ENCODE measurements at regions not wholly inside any gene's neighbourhood (a gene's known extent, or its start where the extent isn't known, plus 50 kb on each side); places are given as distances from the start of the nearest gene placed in this dataset.
"Not testable (repeated sequence)": the region's sequence is repeated elsewhere in the genome, so short reads cannot be mapped to it uniquely, and the experiment has no call there.

GRCh38 chr1:214861615-214862014 lies 220.9 kb upstream of the KCNK2 start:
- no peak for DNase-seq (ENCODE audit: low spot score)

GRCh38 chr1:214862421-214862820 lies 220.1 kb upstream of the KCNK2 start:
- DNase-seq (ENCODE audit: low spot score) = no peak

- DNase-seq (ENCODE audit: low spot score) = peak; percentile 49
Measured at GRCh38 chr1:214864896-214865688, 217.4 kb upstream of the KCNK2 start.

GRCh38 chr1:214870426-214870825 lies 212.1 kb upstream of the KCNK2 start:
- not testable (repeated sequence) for DNase-seq (ENCODE audit: low spot score)

DNA sequence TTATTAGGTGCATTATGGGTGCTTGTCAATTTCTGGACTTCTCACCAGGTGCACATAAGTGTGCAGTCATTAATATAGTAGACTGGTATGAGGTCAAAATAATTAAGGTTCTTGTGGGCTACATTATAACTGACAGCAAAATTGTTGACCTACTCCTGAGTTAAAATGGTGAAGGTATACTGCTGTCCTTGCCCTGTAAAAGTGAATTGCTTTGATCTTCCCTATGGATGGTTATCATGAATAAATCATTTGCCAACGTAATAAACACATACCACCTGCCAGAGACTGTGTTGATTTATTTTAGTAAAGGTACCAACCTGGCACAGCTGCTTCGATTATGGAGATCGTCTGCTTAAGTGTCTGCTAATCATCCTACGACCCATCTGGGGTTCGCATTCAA lies 201.6 kb upstream of the KCNK2 start:
- no peak for DNase-seq (ENCODE audit: low spot score)

GRCh38 chr1:214882616-214883015 lies 199.9 kb upstream of the KCNK2 start:
- DNase-seq (ENCODE audit: low spot score) = no peak

- no peak for DNase-seq (ENCODE audit: low spot score)
Measured at GRCh38 chr1:214895011-214895600, 187.4 kb upstream of the KCNK2 start.

DNA sequence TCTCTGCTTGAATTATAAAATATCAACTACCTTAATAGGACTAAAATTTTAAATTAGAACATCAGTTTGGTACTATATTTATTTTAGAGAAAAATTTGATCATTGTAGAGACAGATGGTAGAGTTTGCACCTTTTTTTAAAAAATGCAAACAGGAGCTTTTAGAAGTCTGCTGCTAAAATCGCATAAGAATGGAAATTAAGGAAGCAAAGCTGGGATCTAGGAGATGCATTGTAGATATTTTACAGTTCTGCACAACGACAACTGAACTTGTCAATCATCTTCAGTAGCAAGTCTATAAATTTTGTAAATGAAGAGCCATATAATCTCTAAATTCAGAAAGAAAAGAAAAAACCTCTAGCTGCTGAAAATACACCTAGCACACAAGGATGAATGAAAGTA lies 185.6 kb upstream of the KCNK2 start:
- DNase-seq (ENCODE audit: low spot score) = no peak

- DNase-seq (ENCODE audit: low spot score) = no peak
Measured at GRCh38 chr1:214897581-214897980, 185.0 kb upstream of the KCNK2 start.

GRCh38 chr1:214898161-214898560 lies 184.4 kb upstream of the KCNK2 start:
- no peak for DNase-seq (ENCODE audit: low spot score)

- no peak for DNase-seq (ENCODE audit: low spot score)
Measured at GRCh38 chr1:214898718-214899117, 183.8 kb upstream of the KCNK2 start.

DNA sequence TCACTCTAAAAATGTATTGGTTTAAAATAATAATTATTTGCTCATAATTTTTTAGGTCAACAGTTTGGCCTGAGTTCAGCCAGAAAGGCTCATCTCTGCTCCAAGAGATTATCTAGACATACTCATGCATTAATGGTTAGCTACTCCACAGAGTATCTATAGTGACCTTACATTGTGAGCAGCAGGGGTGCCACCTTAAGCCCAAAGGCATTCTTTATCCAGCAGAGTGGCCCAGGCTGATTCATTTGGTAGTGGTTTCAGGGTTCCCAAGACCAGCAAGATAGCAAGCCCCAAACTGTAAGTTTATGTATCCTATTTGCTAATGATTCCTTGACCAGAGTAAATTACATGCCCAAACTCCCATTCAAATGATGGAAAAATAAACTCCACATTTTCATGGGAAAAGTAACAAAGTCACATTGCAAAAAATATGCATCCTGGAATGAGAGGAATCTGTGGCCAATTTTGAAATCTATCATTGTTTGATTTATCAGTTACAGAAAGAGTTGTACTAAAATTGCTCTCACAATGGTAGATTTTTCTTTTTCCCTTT lies 182.6 kb upstream of the KCNK2 start:
- DNase-seq (ENCODE audit: low spot score) = peak; percentile 14

- no peak for DNase-seq (ENCODE audit: low spot score)
Measured at GRCh38 chr1:214900590-214900989, 181.9 kb upstream of the KCNK2 start.

DNA sequence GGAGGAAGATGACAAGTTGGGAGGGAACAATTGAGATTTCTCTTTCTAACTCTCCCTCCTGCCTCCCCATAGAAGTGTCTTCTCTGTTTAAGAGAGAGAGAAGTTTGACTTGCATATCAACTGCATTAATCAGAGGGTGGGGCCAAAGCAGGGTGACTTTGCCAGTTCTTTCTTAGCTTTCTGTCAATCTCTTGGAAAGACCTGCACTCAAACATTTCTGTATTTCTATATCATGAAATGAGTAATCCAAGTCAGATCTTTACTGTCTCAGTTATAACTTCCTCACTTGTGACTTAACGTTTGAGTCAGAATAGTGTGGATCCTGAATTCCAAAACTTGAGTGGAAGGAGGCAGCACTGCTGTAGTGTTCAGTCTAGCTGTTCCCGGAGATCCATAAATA lies 180.8 kb upstream of the KCNK2 start:
- DNase-seq (ENCODE audit: low spot score) = peak; percentile 50

- peak; percentile 31 for DNase-seq (ENCODE audit: low spot score)
Measured at GRCh38 chr1:214902636-214903320, 179.8 kb upstream of the KCNK2 start.

DNA sequence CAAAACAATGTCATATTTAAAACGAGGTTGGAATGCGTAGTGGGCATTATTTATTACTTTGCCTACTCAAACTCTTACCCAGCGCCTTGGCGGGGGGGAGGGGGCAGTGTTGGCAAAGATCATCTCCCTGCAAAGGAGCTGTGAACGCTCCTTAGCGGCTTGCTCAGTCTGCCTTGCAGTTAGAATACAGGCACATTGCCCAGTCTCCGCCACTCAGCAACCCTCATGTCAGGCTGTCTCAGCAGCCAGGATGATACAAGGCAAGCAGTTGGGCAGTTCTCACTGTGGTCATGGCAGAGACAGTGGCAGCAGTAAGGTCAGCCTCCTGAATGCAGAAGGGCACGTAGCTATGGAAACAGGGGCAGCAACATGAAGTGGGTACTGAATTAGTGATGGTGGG lies 170.4 kb upstream of the KCNK2 start:
- peak; percentile 14 for DNase-seq (ENCODE audit: low spot score)

GRCh38 chr1:214913966-214914365 lies 168.6 kb upstream of the KCNK2 start:
- no peak for DNase-seq (ENCODE audit: low spot score)

GRCh38 chr1:214917081-214917635 lies 165.4 kb upstream of the KCNK2 start:
- no peak for DNase-seq (ENCODE audit: low spot score)

GRCh38 chr1:214918745-214919144 lies 163.8 kb upstream of the KCNK2 start:
- DNase-seq (ENCODE audit: low spot score) = no peak

GRCh38 chr1:214920337-214920736 lies 162.2 kb upstream of the KCNK2 start:
- no peak for DNase-seq (ENCODE audit: low spot score)

- DNase-seq (ENCODE audit: low spot score) = no peak
Measured at GRCh38 chr1:214923278-214923915, 159.1 kb upstream of the KCNK2 start.

DNA sequence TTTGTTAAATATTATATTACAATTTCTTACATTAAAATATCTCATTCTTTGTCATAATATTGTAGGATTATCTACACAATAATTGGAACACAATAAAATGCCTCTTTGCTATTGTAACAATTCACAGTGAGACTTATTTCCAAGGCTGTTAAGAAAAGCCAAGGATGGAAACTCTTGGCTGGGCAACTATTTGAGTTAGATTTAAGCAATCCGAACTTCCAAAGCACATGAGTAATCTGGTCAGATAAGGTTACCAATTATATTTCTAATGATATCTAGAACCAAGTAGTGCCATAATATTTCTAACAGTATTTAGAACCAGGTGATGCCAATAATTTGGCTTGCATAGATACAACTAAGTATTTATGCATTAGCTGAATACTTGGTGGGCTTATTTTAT lies 154.7 kb upstream of the KCNK2 start:
- no peak for DNase-seq (ENCODE audit: low spot score)
